ENCODE measurements at regions not wholly inside any gene's neighbourhood (a gene's known extent, or its start where the extent isn't known, plus 50 kb on each side); places are given as distances from the start of the nearest gene placed in this dataset.

- TF ChIP-seq CTCF (IDR thresholded peaks at IDR 0.05; ENCODE audit: low read length), result no peak
- TF ChIP-seq EZH2 (IDR thresholded peaks at IDR 0.05; ENCODE audit: borderline replicate concordance, low read length), result no peak
Measured at GRCh38 chr18:22349966-22350365, 67.7 kb downstream of the CTAGE1 start.

Measured in OCI-LY1 (cell line).